IMR-90 (cell line): ENCODE measurements at regions not wholly inside any gene's neighbourhood (a gene's known extent, or its start where the extent isn't known, plus 50 kb on each side); places are given as distances from the start of the nearest gene placed in this dataset.
"Not testable (repeated sequence)": the region's sequence is repeated elsewhere in the genome, so short reads cannot be mapped to it uniquely, and the experiment has no call there.

Experiments
- BHLHE40 ChIP-seq: fragments of 150-350 bp; IDR thresholded peaks from 2 replicates; pipeline ENCODE4 v1.6.1; 2016; ENCODE audit warnings: mild to moderate bottlenecking, low read depth, low read length
- CEBPB ChIP-seq: IDR thresholded peaks from 2 replicates; pipeline ENCODE4 v1.6.1; 2012; ENCODE audit warnings: low read depth, low read length, improper control_type of control experiment
- MXI1 ChIP-seq: IDR thresholded peaks from 2 replicates; pipeline ENCODE4 v1.6.1; 2012; ENCODE audit warnings: low read depth, mild to moderate bottlenecking, low read length, moderate library complexity, borderline replicate concordance
- POLR2A ChIP-seq: IDR thresholded peaks from 2 replicates; pipeline ENCODE4 v1.6.1; 2012; ENCODE audit warnings: mild to moderate bottlenecking, low read depth, low read length
- RFX5 ChIP-seq: IDR thresholded peaks from 2 replicates; pipeline ENCODE4 v1.8.0; 2012; ENCODE audit warnings: low read depth, mild to moderate bottlenecking, low read length, moderate library complexity
- SMC3 ChIP-seq: fragments of 150-350 bp; IDR thresholded peaks from 2 replicates; pipeline ENCODE4 v1.6.1; 2016; ENCODE audit warnings: low read depth, mild to moderate bottlenecking, antibody characterized with exemption, low read length, moderate library complexity
- TF ChIP-seq, protein P1 (sequence below): conservative IDR thresholded peaks from 2 replicates; pipeline ENCODE4 v1.5.1; 2012; ENCODE audit warnings: mild to moderate bottlenecking, low read depth, low read length, improper control_type of control experiment
- TF ChIP-seq, protein P2 (sequence below): fragments of 150-350 bp; IDR thresholded peaks from 2 replicates; pipeline ENCODE4 v1.6.1; 2017; ENCODE audit warnings: mild to moderate bottlenecking, antibody characterized with exemption, low read length, low read depth

GRCh38 chr14:106369456-106369855 lies 843.1 kb downstream of the TMEM121 start:
- TF ChIP-seq, protein P1, sequence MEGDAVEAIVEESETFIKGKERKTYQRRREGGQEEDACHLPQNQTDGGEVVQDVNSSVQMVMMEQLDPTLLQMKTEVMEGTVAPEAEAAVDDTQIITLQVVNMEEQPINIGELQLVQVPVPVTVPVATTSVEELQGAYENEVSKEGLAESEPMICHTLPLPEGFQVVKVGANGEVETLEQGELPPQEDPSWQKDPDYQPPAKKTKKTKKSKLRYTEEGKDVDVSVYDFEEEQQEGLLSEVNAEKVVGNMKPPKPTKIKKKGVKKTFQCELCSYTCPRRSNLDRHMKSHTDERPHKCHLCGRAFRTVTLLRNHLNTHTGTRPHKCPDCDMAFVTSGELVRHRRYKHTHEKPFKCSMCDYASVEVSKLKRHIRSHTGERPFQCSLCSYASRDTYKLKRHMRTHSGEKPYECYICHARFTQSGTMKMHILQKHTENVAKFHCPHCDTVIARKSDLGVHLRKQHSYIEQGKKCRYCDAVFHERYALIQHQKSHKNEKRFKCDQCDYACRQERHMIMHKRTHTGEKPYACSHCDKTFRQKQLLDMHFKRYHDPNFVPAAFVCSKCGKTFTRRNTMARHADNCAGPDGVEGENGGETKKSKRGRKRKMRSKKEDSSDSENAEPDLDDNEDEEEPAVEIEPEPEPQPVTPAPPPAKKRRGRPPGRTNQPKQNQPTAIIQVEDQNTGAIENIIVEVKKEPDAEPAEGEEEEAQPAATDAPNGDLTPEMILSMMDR, result not testable (repeated sequence)
- not testable (repeated sequence) for TF ChIP-seq CEBPB, POLR2A, RFX5, BHLHE40, SMC3, MXI1
- TF ChIP-seq, protein P2, sequence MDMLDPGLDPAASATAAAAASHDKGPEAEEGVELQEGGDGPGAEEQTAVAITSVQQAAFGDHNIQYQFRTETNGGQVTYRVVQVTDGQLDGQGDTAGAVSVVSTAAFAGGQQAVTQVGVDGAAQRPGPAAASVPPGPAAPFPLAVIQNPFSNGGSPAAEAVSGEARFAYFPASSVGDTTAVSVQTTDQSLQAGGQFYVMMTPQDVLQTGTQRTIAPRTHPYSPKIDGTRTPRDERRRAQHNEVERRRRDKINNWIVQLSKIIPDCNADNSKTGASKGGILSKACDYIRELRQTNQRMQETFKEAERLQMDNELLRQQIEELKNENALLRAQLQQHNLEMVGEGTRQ, result not testable (repeated sequence)
